Stimulated activated CD4-positive, alpha-beta T cell treated with anti-CD3 and anti-CD28 coated beads, Interleukin-12 subunit alpha, Interleukin-12 subunit beta, amount 100 ng/mL, for 48 hours (primary cell): ENCODE measurements at regions not wholly inside any gene's neighbourhood (a gene's known extent, or its start where the extent isn't known, plus 50 kb on each side); places are given as distances from the start of the nearest gene placed in this dataset.
A peak's percentile ranks its signal among the peaks of the same experiment; 100 is the strongest.

ENCODE experiments used
- DNase-seq, 3 donors: peaks; one replicate each; pipeline ENCODE4 v3.0.0-alpha.2; 2020; ENCODE audit warnings: low read depth in 2 of 3, low spot score in 1 of 3

- DNase-seq = no peak
Observed at GRCh38 chr3:67819447-67819846, 165.0 kb upstream of the SUCLG2 start.

- no peak for DNase-seq
Observed at GRCh38 chr3:67809370-67809935, 155.0 kb upstream of the SUCLG2 start.

GRCh38 chr3:67808906-67809305 lies 154.5 kb upstream of the SUCLG2 start:
- DNase-seq = no peak

GRCh38 chr3:67804578-67804977 lies 150.2 kb upstream of the SUCLG2 start:
- DNase-seq = no peak

- DNase-seq = no peak
Observed at GRCh38 chr3:67804089-67804488, 149.7 kb upstream of the SUCLG2 start.

GRCh38 chr3:67798412-67798811 lies 144.0 kb upstream of the SUCLG2 start:
- DNase-seq = no peak

- DNase-seq = no peak
Observed at GRCh38 chr3:67791620-67792019, 137.2 kb upstream of the SUCLG2 start.

- peak; percentile 33 to 67 (median 38) for DNase-seq
Observed at GRCh38 chr3:67790043-67790442, 135.6 kb upstream of the SUCLG2 start.

GRCh38 chr3:67788396-67788795 lies 134.0 kb upstream of the SUCLG2 start:
- DNase-seq = no peak

- DNase-seq = no peak
Observed at GRCh38 chr3:67783281-67784250, 129.2 kb upstream of the SUCLG2 start.

GRCh38 chr3:67781871-67782270 lies 127.5 kb upstream of the SUCLG2 start:
- no peak for DNase-seq

GRCh38 chr3:67781218-67781617 lies 126.8 kb upstream of the SUCLG2 start:
- DNase-seq = no peak

GRCh38 chr3:67774676-67775075 lies 120.3 kb upstream of the SUCLG2 start:
- DNase-seq = no peak

- no peak for DNase-seq
Observed at GRCh38 chr3:67765575-67765974, 111.2 kb upstream of the SUCLG2 start.

- no peak for DNase-seq
Observed at GRCh38 chr3:67745296-67745695, 90.9 kb upstream of the SUCLG2 start.

- DNase-seq = no peak
Observed at GRCh38 chr3:67744699-67745098, 90.3 kb upstream of the SUCLG2 start.

- no peak for DNase-seq
Observed at GRCh38 chr3:67739851-67740250, 85.4 kb upstream of the SUCLG2 start.

- DNase-seq = no peak
Observed at GRCh38 chr3:67737906-67738865, 83.8 kb upstream of the SUCLG2 start.

GRCh38 chr3:67737140-67737539 lies 82.7 kb upstream of the SUCLG2 start:
- DNase-seq = no peak

- no peak for DNase-seq
Observed at GRCh38 chr3:67733269-67733950, 79.0 kb upstream of the SUCLG2 start.

- no peak for DNase-seq
Observed at GRCh38 chr3:67724434-67724833, 70.0 kb upstream of the SUCLG2 start.
